ENCODE measurements at regions not wholly inside any gene's neighbourhood (a gene's known extent, or its start where the extent isn't known, plus 50 kb on each side); places are given as distances from the start of the nearest gene placed in this dataset.
A peak's percentile ranks its signal among the peaks of the same experiment; 100 is the strongest.

DNA sequence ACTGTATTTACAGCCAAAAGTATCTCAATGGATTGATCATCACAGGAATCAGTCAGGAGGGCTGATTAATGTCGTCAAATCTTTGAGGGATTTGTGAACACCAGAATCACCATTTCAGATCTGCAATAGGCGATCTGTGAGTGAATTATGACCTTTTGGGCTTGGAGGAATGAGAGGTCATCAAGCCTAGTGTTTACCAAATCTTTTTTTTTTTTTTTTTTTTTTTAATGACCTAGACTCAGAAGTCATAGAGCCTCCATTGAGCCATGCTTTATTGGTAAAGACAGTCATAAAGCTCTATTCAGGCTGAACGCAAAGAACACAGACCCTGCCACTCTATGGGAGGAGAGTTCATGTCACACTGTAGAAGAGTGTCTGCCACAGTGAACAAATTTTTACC, 97.7 kb downstream of the SOCS6 start:
- H3K27me3 ChIP-seq, result no peaks in the 10 kb centered on the region

GRCh38 chr18:70385474-70385873, 96.6 kb downstream of the SOCS6 start:
- H3K27ac ChIP-seq, result no peak overlapping the region
- TF ChIP-seq CTCF (IDR thresholded peaks at IDR 0.05; ENCODE audit: low read depth, low read length), result no peak
- no peak overlapping the region for H3K4me3 ChIP-seq
- no peaks in the 10 kb centered on the region for H3K36me3 ChIP-seq
- H3K9me3 ChIP-seq (ENCODE audit: low read depth), result no peaks in the 10 kb centered on the region
- DNase-seq (ENCODE audit: low read depth in 1 of 2, low spot score in 1 of 2), result no peak
- H3K27me3 ChIP-seq, result no peaks in the 10 kb centered on the region
- H3K4me1 ChIP-seq (ENCODE audit: low read depth), result peaks cover 11% of the 10 kb centered on the region

More for the DNA sequence above, 97.7 kb downstream of the SOCS6 start:
- Histone ChIP-seq H3K27ac (no peak overlapping the region), H3K4me3 (no peak overlapping the region), H3K9me3 (ENCODE audit: low read depth) (no peaks in the 10 kb centered on the region), H3K4me1 (ENCODE audit: low read depth) (peaks cover 7% of the 10 kb centered on the region), H3K36me3 (no peaks in the 10 kb centered on the region)
- TF ChIP-seq CTCF (IDR thresholded peaks at IDR 0.05; ENCODE audit: low read depth, low read length), result no peak
- DNase-seq (ENCODE audit: low read depth in 1 of 2, low spot score in 1 of 2), result no peak

DNA sequence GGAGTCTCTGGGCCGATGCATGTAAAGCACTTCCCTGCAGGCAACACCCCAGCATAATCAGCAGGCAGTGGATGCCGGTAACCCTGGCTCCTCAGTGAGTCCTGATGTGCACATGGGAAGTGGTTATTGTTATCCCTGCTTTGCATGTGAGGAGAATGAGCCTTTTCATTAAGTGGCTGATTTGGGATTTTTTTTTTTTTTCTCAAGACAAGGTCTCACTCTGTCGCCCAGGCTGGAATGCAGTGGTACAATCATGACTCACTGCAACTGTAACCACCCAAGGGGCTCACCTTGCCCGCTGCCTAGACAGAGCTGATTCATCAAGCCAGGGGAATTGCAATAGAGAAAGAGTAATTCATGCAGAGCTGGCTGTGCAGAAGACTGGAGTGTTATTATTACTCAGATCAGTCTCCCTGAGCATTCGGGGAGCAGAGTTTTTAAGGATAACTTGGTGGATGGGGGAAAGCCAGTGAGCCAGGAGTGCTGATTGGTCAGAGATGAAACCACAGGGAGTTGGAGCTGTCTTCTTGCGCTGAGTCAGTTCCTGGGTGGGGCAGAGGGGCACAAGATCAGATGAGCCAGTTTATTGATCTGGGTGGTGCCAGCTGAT, 95.4 kb downstream of the SOCS6 start:
- Histone ChIP-seq H3K27me3 (no peaks in the 10 kb centered on the region), H3K27ac (no peak overlapping the region), H3K4me3 (no peak overlapping the region), H3K36me3 (no peaks in the 10 kb centered on the region), H3K9me3 (ENCODE audit: low read depth) (no peaks in the 10 kb centered on the region), H3K4me1 (ENCODE audit: low read depth) (peaks cover 11% of the 10 kb centered on the region)
- DNase-seq (ENCODE audit: low read depth in 1 of 2, low spot score in 1 of 2), result peak in 1 of 2 donors; percentile 57
- TF ChIP-seq CTCF (IDR thresholded peaks at IDR 0.05; ENCODE audit: low read depth, low read length), result no peak

GRCh38 chr18:70382992-70383717, 94.3 kb downstream of the SOCS6 start:
- no peaks in the 10 kb centered on the region for H3K9me3 ChIP-seq (ENCODE audit: low read depth)
- no peaks in the 10 kb centered on the region for H3K27me3 ChIP-seq
- no peak overlapping the region for H3K27ac ChIP-seq
- H3K36me3 ChIP-seq, result no peaks in the 10 kb centered on the region
- H3K4me1 ChIP-seq (ENCODE audit: low read depth), result peaks cover 11% of the 10 kb centered on the region
- H3K4me3 ChIP-seq, result no peak overlapping the region
- DNase-seq (ENCODE audit: low read depth in 1 of 2, low spot score in 1 of 2), result peak in 1 of 2 donors; percentile 1
- no peak for TF ChIP-seq CTCF (IDR thresholded peaks at IDR 0.05; ENCODE audit: low read depth, low read length)

GRCh38 chr18:70382017-70382416, 93.2 kb downstream of the SOCS6 start:
- Histone ChIP-seq H3K27ac (peak overlapping the region; percentile 41), H3K4me3 (no peak overlapping the region), H3K4me1 (ENCODE audit: low read depth) (peaks cover 16% of the 10 kb centered on the region), H3K9me3 (ENCODE audit: low read depth) (no peaks in the 10 kb centered on the region), H3K27me3 (no peaks in the 10 kb centered on the region), H3K36me3 (no peaks in the 10 kb centered on the region)
- no peak for DNase-seq (ENCODE audit: low read depth in 1 of 2, low spot score in 1 of 2)
- TF ChIP-seq CTCF (IDR thresholded peaks at IDR 0.05; ENCODE audit: low read depth, low read length), result no peak

All from cardiac muscle cell (in vitro differentiated cells and primary cell).